HG02798 (cell line): ENCODE measurements at regions not wholly inside any gene's neighbourhood (a gene's known extent, or its start where the extent isn't known, plus 50 kb on each side); places are given as distances from the start of the nearest gene placed in this dataset.

Experiments
- ATAC-seq: cut with Tn5 transposase; IDR thresholded peaks from one replicate; pipeline ENCODE4 v1.9.1; 2021; ENCODE audit warnings: mild to moderate bottlenecking; ENCODE audit not compliant: unreplicated experiment, poor library complexity

GRCh38 chr4:124579896-124580295, 132.6 kb downstream of the ANKRD50 start:
- no peak for ATAC-seq

GRCh38 chr4:124583797-124584196, 128.7 kb downstream of the ANKRD50 start:
- no peak for ATAC-seq

GRCh38 chr4:124589786-124590185, 122.7 kb downstream of the ANKRD50 start:
- ATAC-seq: no peak

GRCh38 chr4:124590480-124590879, 122.1 kb downstream of the ANKRD50 start:
- no peak for ATAC-seq

GRCh38 chr4:124591637-124592036, 120.9 kb downstream of the ANKRD50 start:
- ATAC-seq: no peak

- ATAC-seq: no peak
Measured at GRCh38 chr4:124593494-124593893, 119.0 kb downstream of the ANKRD50 start.

- ATAC-seq: no peak
Measured at GRCh38 chr4:124594945-124595344, 117.6 kb downstream of the ANKRD50 start.

- no peak for ATAC-seq
Measured at GRCh38 chr4:124596816-124597215, 115.7 kb downstream of the ANKRD50 start.

- ATAC-seq: no peak
Measured at GRCh38 chr4:124610211-124610610, 102.3 kb downstream of the ANKRD50 start.
